ENCODE measurements at regions not wholly inside any gene's neighbourhood (a gene's known extent, or its start where the extent isn't known, plus 50 kb on each side); places are given as distances from the start of the nearest gene placed in this dataset.

DNA sequence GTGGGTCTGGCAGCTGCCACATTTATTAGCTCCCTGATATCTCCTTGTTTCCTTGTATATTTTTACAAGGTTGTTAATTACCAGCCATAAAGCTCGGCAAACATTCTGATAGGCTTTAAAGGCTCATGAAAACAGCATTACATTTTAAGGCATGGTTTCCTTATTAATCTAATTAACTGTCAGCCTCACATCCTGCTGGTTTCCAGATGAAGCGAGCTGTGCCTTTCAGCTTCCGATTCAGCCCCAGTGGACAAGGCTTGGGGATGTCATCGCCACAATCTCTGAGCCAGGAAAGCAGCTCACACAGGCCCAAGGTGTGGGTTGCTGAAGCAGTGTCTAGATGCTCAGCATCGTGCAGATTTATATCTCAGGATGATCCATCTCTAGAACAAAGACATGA is 66.0 kb upstream of the RALY start:
- no peaks in the 10 kb centered on the region for H3K79me1 ChIP-seq (ENCODE audit: low read depth in 1 of 2, low read length in 2 of 2)
- no peaks in the 10 kb centered on the region for H4K20me1 ChIP-seq (ENCODE audit: insufficient read depth, low read length)
- no peak overlapping the region for H4K5ac ChIP-seq (ENCODE audit: low read depth, low read length)
- no peak overlapping the region for H3K14ac ChIP-seq (replicated peaks; ENCODE audit: low read depth, low read length)
- 0 out of 2 replicates have a peak, but pooled peaks cover 3% of the 10 kb centered on the region for H3K4me1 ChIP-seq (ENCODE audit: control insufficient read depth, insufficient read depth, low read length)
- H3K9me1 ChIP-seq (ENCODE audit: insufficient read depth, low read length) = peaks cover 3% of the 10 kb centered on the region; the same call in 1 of the 2 replicates
- ChIA-PET POLR2A (ENCODE audit: unreplicated experiment) (interaction anchor here (0.7 kb wide), 1 partner anchor 1022 kb away, joined by 5 read pairs; no protein-coding TSS in a partner anchor), CTCF (no interaction called here)
- peaks cover 19% of the 10 kb centered on the region for H3K27me3 ChIP-seq (ENCODE audit: control insufficient read depth, insufficient read depth, low read length)
- H2AK9ac ChIP-seq (replicated peaks; ENCODE audit: low read depth, low read length, poor library complexity) = no peak overlapping the region
- no peak overlapping the region for H2AFZ ChIP-seq (replicated peaks; ENCODE audit: low read length, poor library complexity)
- no peak overlapping the region for H2AK5ac ChIP-seq (ENCODE audit: low read depth, low read length)
- dilution Hi-C loops (cut with HindIII; ENCODE audit: low sequenced_read_pairs, unreplicated experiment) (no loop called here), intact Hi-C loops (cut with micrococcal nuclease) (no loop called here), in situ Hi-C loops (cut with MboI; ENCODE audit: low sequenced_read_pairs) (no loop called here)
- no peaks in the 10 kb centered on the region for H3K9me3 ChIP-seq (ENCODE audit: control insufficient read depth, insufficient read depth, low read length)
- no peak overlapping the region for H3K4me3 ChIP-seq (ENCODE audit: insufficient read depth, low read depth, low read length)
- no peak overlapping the region for H3K18ac ChIP-seq (ENCODE audit: low read depth, low read length)
- H2BK15ac ChIP-seq (ENCODE audit: low read depth, low read length) = no peak overlapping the region
- H2BK5ac ChIP-seq (ENCODE audit: low read depth, low read length, poor library complexity, severe bottlenecking) = no peak overlapping the region
- TF ChIP-seq RFX5 (IDR thresholded peaks at IDR 0.05; ENCODE audit: low read depth, low read length) (no peak), MAZ (IDR thresholded peaks at IDR 0.05; ENCODE audit: borderline replicate concordance, low read depth, low read length) (no peak), POLR2A (IDR thresholded peaks at IDR 0.05; ENCODE audit: low read depth, low read length) (no peak), FOS (IDR thresholded peaks at IDR 0.05; ENCODE audit: low read depth, low read length) (no peak), MXI1 (IDR thresholded peaks at IDR 0.05; ENCODE audit: borderline replicate concordance, low read depth, low read length) (no peak), NFE2L2 (IDR thresholded peaks at IDR 0.05; ENCODE audit: low read depth, low read length) (no peak), MAFK (IDR thresholded peaks at IDR 0.05; ENCODE audit: low read depth, low read length) (no peak)
- no peak overlapping the region for H3K27ac ChIP-seq (ENCODE audit: insufficient read depth, low read length)
- no peak overlapping the region for H2BK120ac ChIP-seq (ENCODE audit: low read depth, low read length)
- ATAC-seq (ENCODE audit: low read depth) (no peak), DNase-seq (no peak)
- no peak overlapping the region for H2BK20ac ChIP-seq (ENCODE audit: low read depth, low read length)
- no peak overlapping the region for H3K4me2 ChIP-seq (ENCODE audit: low read depth, low read length)
- WGBS, 2 experiments (ENCODE audit: extremely low coverage in 2 of 2, insufficient read length in 1 of 2) = no CpG with 5 or more reads among the region's 5 CpGs
- H4K91ac ChIP-seq (ENCODE audit: insufficient read depth, low read depth, low read length) = no peak overlapping the region
- no TSS peak for BruUV-seq (replicated peaks)
- no peak overlapping the region for H3K23ac ChIP-seq (ENCODE audit: low read depth, low read length)
- no peak overlapping the region for H4K8ac ChIP-seq (ENCODE audit: low read depth in 2 of 2, low read length in 2 of 2)
- H3K9ac ChIP-seq (ENCODE audit: low read depth, low read length) = no peak overlapping the region
- no peak overlapping the region for H3K4ac ChIP-seq (ENCODE audit: low read depth, low read length)
- H3K56ac ChIP-seq (ENCODE audit: extremely low read depth, insufficient read depth, low read length) = no peak overlapping the region
- no peaks in the 10 kb centered on the region for H3K36me3 ChIP-seq (ENCODE audit: control insufficient read depth, insufficient read depth, low read length)
